HT-29 (cell line): ENCODE measurements at regions not wholly inside any gene's neighbourhood (a gene's known extent, or its start where the extent isn't known, plus 50 kb on each side); places are given as distances from the start of the nearest gene placed in this dataset. TPM values are rescaled to one million over a fixed set of nuclear protein-coding genes. Genes with fewer than 3 reads are reported as not detected.

ENCODE experiments used
- small RNA-seq: library from RNA; depleted of rRNA; stranded (forward); fragments of <200 nt; gene quantifications from one replicate; pipeline ENCODE3, GENCODE V24; 2014

Small RNA genes lying in the stretch of these regions (small RNA-seq; reads per million reads assigned to genes)
- gene PSMC1P5 (not detected), gene RF00322 (not detected), gene RN7SL255P (not detected), gene RNA5SP189 (not detected), gene RNU1-140P (0.57 reads per million), gene RNU6-334P (not detected)
